HCT116 (cell line): ENCODE measurements at regions not wholly inside any gene's neighbourhood (a gene's known extent, or its start where the extent isn't known, plus 50 kb on each side); places are given as distances from the start of the nearest gene placed in this dataset.

ENCODE experiments used
- ATAC-seq: fragments of 200-7000 bp; cut with Tn5 transposase; 2 replicates; pipeline ENCODE4 v1.9.1; 2020; ENCODE audit warnings: mild to moderate bottlenecking, moderate library complexity
- BruUV-seq: library from RNA; stranded (reverse); fragments of 400-500 nt; replicated peaks from 2 replicates; lab custom pipeline; 2021; lab: Mats Ljungman, UMichigan
- CTCF ChIA-PET: fragments of 300-600 bp; sonication (Branson Sonifier 250); formaldehyde crosslinking; loops from one replicate; lab custom pipeline; 2021; ENCODE audit warnings: antibody characterized with exemption; lab: Charles Lee
- POLR2A ChIA-PET: fragments of 300-600, 350-600 bp; sonication (Branson Sonifier 250); formaldehyde crosslinking; loops from one replicate; lab custom pipeline; 2021; ENCODE audit warnings: antibody characterized with exemption; lab: Charles Lee
- RAD21 ChIA-PET, 2 experiments: fragments of 300-600 bp; sonication (Branson Sonifier 250); formaldehyde crosslinking; loops; one replicate each; lab custom pipeline; 2023; ENCODE audit warnings: low total read pairs in 2 of 2; ENCODE audit not compliant: uncharacterized antibody in 2 of 2, unreplicated experiment in 2 of 2, low non-redundant PET in 1 of 2; lab: Charles Lee
- DNase-seq: peaks from one replicate; pipeline ENCODE4 v3.0.0-alpha.2; 2010; ENCODE audit warnings: low read depth, low spot score
- H2AFZ ChIP-seq: fragments of 200-600 bp; shearing (Covaris generic), sonication (generic); 2 replicates; pipeline ENCODE4 v1.6.1; 2017; ENCODE audit warnings: low read depth, mixed run types, mixed read lengths, antibody characterized with exemption, low read length; ENCODE audit not compliant: poor library complexity, severe bottlenecking
- H3K27ac ChIP-seq: 2 replicates; pipeline ENCODE4 v1.5.1; 2012; ENCODE audit warnings: low read depth, low read length
- H3K27me3 ChIP-seq: fragments of 200-600 bp; sonication (generic); 2 replicates; pipeline ENCODE4 v1.6.1; 2016; ENCODE audit warnings: mixed run types, low read length, mixed read lengths; ENCODE audit not compliant: insufficient read depth
- H3K36me3 ChIP-seq, 2 experiments: fragments of 200-500 bp in 1 of 2; fragments of 200-600 bp in 1 of 2; sonication (Bioruptor generic) in 1 of 2; sonication (generic) in 1 of 2; 2 replicates each; pipeline versions ENCODE4 v1.5.1 to v1.6.1; 2014 to 2016; ENCODE audit warnings: low read length in 2 of 2, inconsistent platforms in 1 of 2, mixed read lengths in 1 of 2, mixed run types in 1 of 2; ENCODE audit not compliant: insufficient read depth in 2 of 2, control insufficient read depth in 1 of 2
- H3K4me1 ChIP-seq, 2 experiments: fragments of 200-600 bp in 1 of 2; sonication (generic) in 1 of 2; 2 replicates each; pipeline versions ENCODE4 v1.5.1 to v1.6.1; 2012 to 2017; ENCODE audit warnings: low read length in 2 of 2, inconsistent platforms in 1 of 2, mild to moderate bottlenecking in 1 of 2, mixed read lengths in 1 of 2, mixed run types in 1 of 2, moderate library complexity in 1 of 2; ENCODE audit not compliant: insufficient read depth in 2 of 2, control insufficient read depth in 1 of 2
- H3K4me2 ChIP-seq: fragments of 200-600 bp; sonication (generic); 2 replicates; pipeline ENCODE4 v1.6.1; 2017; ENCODE audit warnings: mixed run types, low read length, mixed read lengths
- H3K4me3 ChIP-seq, 2 experiments: fragments of 200-600 bp in 1 of 2; sonication (generic) in 1 of 2; replicated peaks in 1 of 2; 2 replicates each; pipeline ENCODE4 v1.5.1; 2011 to 2016; ENCODE audit warnings: low read length in 2 of 2, control low read depth in 1 of 2, low read depth in 1 of 2, mild to moderate bottlenecking in 1 of 2, mixed read lengths in 1 of 2, mixed run types in 1 of 2
- H3K79me2 ChIP-seq: fragments of 200-600 bp; sonication (generic); 2 replicates; pipeline ENCODE4 v1.6.1; 2017; ENCODE audit warnings: mild to moderate bottlenecking, mixed run types, low read length, moderate library complexity, mixed read lengths; ENCODE audit not compliant: insufficient read depth
- H3K9ac ChIP-seq: fragments of 200-600 bp; sonication (generic); 2 replicates; pipeline ENCODE4 v1.6.1; 2016; ENCODE audit warnings: low read length, mixed read lengths
- H3K9me2 ChIP-seq: fragments of 200-600 bp; sonication (generic), shearing (Covaris generic); 2 replicates; pipeline ENCODE4 v1.6.1; 2017; ENCODE audit warnings: mixed run types, mild to moderate bottlenecking, moderate library complexity; ENCODE audit not compliant: insufficient read depth
- H3K9me3 ChIP-seq, 2 experiments: fragments of 200-500 bp in 1 of 2; fragments of 200-600 bp in 1 of 2; sonication (Bioruptor generic) in 1 of 2; sonication (generic) in 1 of 2; 2 replicates each; pipeline ENCODE4 v1.6.1; 2014 to 2017; ENCODE audit warnings: low read length in 2 of 2, mixed read lengths in 2 of 2, inconsistent platforms in 1 of 2, low read depth in 1 of 2, mild to moderate bottlenecking in 1 of 2, mixed run types in 1 of 2, moderate library complexity in 1 of 2; ENCODE audit not compliant: control insufficient read depth in 1 of 2, insufficient read depth in 1 of 2
- H4K20me1 ChIP-seq: fragments of 200-600 bp; sonication (generic), shearing (Covaris generic); 2 replicates; pipeline ENCODE4 v1.6.1; 2017; ENCODE audit warnings: mixed run types, mild to moderate bottlenecking, moderate library complexity; ENCODE audit not compliant: insufficient read depth
- CTCF ChIP-seq, 3 experiments: fragments of 200-600 bp in 1 of 3; sonication (generic) in 1 of 3; IDR thresholded peaks in 2 of 3; conservative IDR thresholded peaks in 1 of 3; 2 replicates each; pipeline ENCODE4 v1.5.1; 2012 to 2017; ENCODE audit warnings: low read depth in 2 of 3, low read length in 2 of 3, antibody characterized with exemption in 1 of 3, borderline replicate concordance in 1 of 3, control low read depth in 1 of 3, mild to moderate bottlenecking in 1 of 3, mixed read lengths in 1 of 3, mixed run types in 1 of 3, moderate library complexity in 1 of 3; ENCODE audit not compliant: insufficient read depth in 1 of 3
- ELF1 ChIP-seq: IDR thresholded peaks from 2 replicates; pipeline ENCODE4 v1.6.1; 2012; ENCODE audit warnings: low read depth, borderline replicate concordance
- EZH2 ChIP-seq: fragments of 200-600 bp; sonication (generic); IDR thresholded peaks from 2 replicates; pipeline ENCODE4 v1.6.1; 2017; ENCODE audit warnings: antibody characterized with exemption, mixed run types
- EZH2phosphoT487 ChIP-seq: fragments of 200-600 bp; IDR thresholded peaks from 2 replicates; pipeline ENCODE4 v1.6.1; 2018; ENCODE audit warnings: antibody characterized with exemption, borderline replicate concordance
- POLR2AphosphoS5 ChIP-seq: IDR thresholded peaks from 2 replicates; pipeline ENCODE4 v1.6.1; 2011; ENCODE audit warnings: mild to moderate bottlenecking, low read depth, low read length, moderate library complexity
- SRF ChIP-seq: IDR thresholded peaks from 2 replicates; pipeline ENCODE4 v1.6.1; 2012; ENCODE audit warnings: low read depth
- TCF7L2 ChIP-seq: IDR thresholded peaks from 2 replicates; pipeline ENCODE4 v1.7.0; 2011; ENCODE audit warnings: borderline replicate concordance, inconsistent platforms; ENCODE audit not compliant: insufficient read depth, insufficient read length; ENCODE audit errors: extremely low read depth
- ZNF274 ChIP-seq: fragments of 200-500 bp; sonication (Bioruptor generic); IDR thresholded peaks from 2 replicates; pipeline ENCODE4 v1.6.1; 2014; ENCODE audit warnings: mild to moderate bottlenecking, low read depth, low read length, inconsistent platforms
- intact Hi-C: fragments of 100-400 bp; cut with micrococcal nuclease; formaldehyde crosslinking; loops from 2 replicates; pipeline ENCODE4 v1.10.0; 2022
- TF ChIP-seq, protein P1 (sequence below): IDR thresholded peaks from 2 replicates; pipeline ENCODE4 v1.6.1; 2012

- no peak for TF ChIP-seq CTCF (IDR thresholded peaks at IDR 0.05 in 2 of 3, conservative IDR thresholded peaks at IDR 0.05 in 1 of 3; ENCODE audit: borderline replicate concordance in 1 of 3, insufficient read depth in 1 of 3, low read depth in 2 of 3, low read length in 2 of 3)
- no peak for TF ChIP-seq ELF1
- TF ChIP-seq, protein P1, sequence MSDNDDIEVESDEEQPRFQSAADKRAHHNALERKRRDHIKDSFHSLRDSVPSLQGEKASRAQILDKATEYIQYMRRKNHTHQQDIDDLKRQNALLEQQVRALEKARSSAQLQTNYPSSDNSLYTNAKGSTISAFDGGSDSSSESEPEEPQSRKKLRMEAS, result no peak
- TF ChIP-seq ZNF274, result no peak
- TF ChIP-seq EZH2phosphoT487, result no peak
Observed at GRCh38 chr4:62131049-62131448, 930.9 kb downstream of the ADGRL3 start (continued).

GRCh38 chr4:62130637-62131036 lies 930.5 kb downstream of the ADGRL3 start:
- ChIA-PET CTCF (no interaction called here), POLR2A (no interaction called here), RAD21 (no interaction called here)
- Histone ChIP-seq H3K4me3 (no peak overlapping the region), H3K36me3 (no peaks in the 10 kb centered on the region), H3K9ac (no peak overlapping the region), H3K9me2 (no peaks in the 10 kb centered on the region), H3K79me2 (no peaks in the 10 kb centered on the region), H3K4me1 (no peaks in the 10 kb centered on the region; a peak in 1 of 4 replicates), H3K27ac (no peak overlapping the region), H3K4me2 (no peak overlapping the region), H4K20me1 (no peaks in the 10 kb centered on the region), H3K27me3 (no peaks in the 10 kb centered on the region), H2AFZ (no peak overlapping the region), H3K9me3 (peaks cover 18 to 22% of the 10 kb centered on the region in 2 experiments; a peak in 2 of 4 replicates)
- no peak for TF ChIP-seq CTCF (IDR thresholded peaks at IDR 0.05 in 2 of 3, conservative IDR thresholded peaks at IDR 0.05 in 1 of 3; ENCODE audit: borderline replicate concordance in 1 of 3, insufficient read depth in 1 of 3, low read depth in 2 of 3, low read length in 2 of 3)
- TF ChIP-seq EZH2, result no peak
- TF ChIP-seq, protein P1, result no peak
- TF ChIP-seq POLR2AphosphoS5, result no peak
- no peak for TF ChIP-seq TCF7L2
- TF ChIP-seq SRF, result no peak
- no peak for DNase-seq
- no TSS peak for BruUV-seq
- ATAC-seq, result no peak
- intact Hi-C loops, result no loop called here
